GM10248 (cell line): ENCODE measurements at regions not wholly inside any gene's neighbourhood (a gene's known extent, or its start where the extent isn't known, plus 50 kb on each side); places are given as distances from the start of the nearest gene placed in this dataset.

Experiments used
- CTCF ChIA-PET: fragments of 300-600 bp; sonication (Branson Sonifier 250); formaldehyde crosslinking; extraction: SDS; loops from one replicate; lab custom pipeline; 2021; ENCODE audit warnings: antibody characterized with exemption; lab: Yijun Ruan, JAX
- POLR2A ChIA-PET: fragments of 350-650 bp; sonication (Branson Sonifier 250); formaldehyde crosslinking; extraction: SDS; loops from one replicate; lab custom pipeline; 2020; ENCODE audit warnings: antibody characterized with exemption; lab: Yijun Ruan, JAX
- DNase-seq: peaks from one replicate; pipeline ENCODE4 v3.0.0; 2012; ENCODE audit errors: extremely low spot score
- TF ChIP-seq, protein P1 (sequence below): IDR thresholded peaks from 2 replicates; pipeline ENCODE4 v1.5.1; 2012; ENCODE audit warnings: mild to moderate bottlenecking, low read depth; ENCODE audit errors: extremely low read depth, missing control alignments, control extremely low read depth

DNA sequence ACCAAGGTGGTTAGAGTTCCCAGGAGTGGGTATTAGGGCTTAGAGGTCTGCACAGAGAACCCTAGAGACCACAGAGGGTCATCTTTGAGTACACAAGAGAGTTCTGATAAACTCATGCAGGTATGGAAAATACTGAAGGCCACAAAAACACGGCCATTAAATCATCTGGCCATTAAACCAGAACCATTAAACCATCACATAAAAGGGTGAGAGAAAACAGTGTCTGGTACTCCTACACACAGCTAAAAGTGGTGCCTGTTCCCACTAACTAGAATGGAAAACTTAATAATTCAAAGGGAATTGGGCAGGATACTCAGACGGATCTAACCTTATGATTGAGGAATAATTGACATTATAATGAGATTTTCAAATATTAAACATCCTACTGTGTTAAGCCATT, 679.4 kb downstream of the TNS3 start:
- TF ChIP-seq, protein P1, sequence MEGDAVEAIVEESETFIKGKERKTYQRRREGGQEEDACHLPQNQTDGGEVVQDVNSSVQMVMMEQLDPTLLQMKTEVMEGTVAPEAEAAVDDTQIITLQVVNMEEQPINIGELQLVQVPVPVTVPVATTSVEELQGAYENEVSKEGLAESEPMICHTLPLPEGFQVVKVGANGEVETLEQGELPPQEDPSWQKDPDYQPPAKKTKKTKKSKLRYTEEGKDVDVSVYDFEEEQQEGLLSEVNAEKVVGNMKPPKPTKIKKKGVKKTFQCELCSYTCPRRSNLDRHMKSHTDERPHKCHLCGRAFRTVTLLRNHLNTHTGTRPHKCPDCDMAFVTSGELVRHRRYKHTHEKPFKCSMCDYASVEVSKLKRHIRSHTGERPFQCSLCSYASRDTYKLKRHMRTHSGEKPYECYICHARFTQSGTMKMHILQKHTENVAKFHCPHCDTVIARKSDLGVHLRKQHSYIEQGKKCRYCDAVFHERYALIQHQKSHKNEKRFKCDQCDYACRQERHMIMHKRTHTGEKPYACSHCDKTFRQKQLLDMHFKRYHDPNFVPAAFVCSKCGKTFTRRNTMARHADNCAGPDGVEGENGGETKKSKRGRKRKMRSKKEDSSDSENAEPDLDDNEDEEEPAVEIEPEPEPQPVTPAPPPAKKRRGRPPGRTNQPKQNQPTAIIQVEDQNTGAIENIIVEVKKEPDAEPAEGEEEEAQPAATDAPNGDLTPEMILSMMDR: no peak
- no peak for DNase-seq
- POLR2A ChIA-PET: no interaction called here
- CTCF ChIA-PET: no interaction called here

DNA sequence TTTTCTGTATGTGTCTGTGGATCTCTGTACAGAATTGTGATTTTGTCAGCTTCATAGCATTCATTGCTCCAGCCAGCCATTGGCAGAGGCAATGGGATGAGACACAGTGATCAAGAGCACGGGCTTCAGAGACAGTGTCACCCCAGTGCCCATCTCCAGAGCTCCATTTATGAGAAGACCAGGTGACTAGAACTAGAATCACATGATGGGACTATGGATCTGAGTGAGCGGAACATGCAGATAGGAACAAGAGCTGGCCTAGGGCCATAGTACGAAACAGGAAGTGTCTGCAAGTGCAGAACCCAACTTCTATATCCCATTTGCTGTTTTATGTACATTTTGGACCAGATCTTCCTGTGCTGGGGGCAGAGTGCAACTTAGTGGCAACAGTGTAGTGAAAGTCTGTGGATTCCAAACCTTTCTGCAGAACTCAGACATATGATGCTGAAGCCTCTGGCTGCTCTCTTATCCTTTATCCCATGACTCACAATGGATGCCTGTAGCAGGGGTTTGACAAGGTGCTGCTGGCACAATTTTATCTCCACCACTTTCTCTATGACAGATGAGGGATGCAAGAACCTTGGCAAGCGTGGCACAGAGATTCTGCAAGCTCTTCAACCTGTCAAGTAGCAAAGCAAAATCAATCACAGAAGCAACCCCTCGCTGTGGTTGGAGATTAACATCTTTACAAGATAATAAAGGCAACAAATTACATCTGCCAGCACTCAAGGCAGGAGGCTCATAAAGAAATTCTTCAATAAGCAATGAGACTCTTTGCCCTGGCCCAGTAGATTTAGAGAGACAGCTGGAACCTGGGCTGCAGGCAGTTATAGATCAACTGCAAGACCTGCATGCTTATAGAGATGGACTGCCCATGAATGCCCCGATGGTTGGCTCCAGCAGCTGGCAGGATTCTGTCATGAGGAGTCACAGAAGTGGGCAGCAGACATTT, 681.3 kb downstream of the TNS3 start:
- TF ChIP-seq, protein P1: no peak
- ChIA-PET CTCF (interaction anchor here (0.7 kb wide), 1 partner anchor 17 kb away, joined by 3 read pairs; no protein-coding TSS in a partner anchor), POLR2A (no interaction called here)
- no peak for DNase-seq

GRCh38 chr7:46897381-46897780, 684.5 kb downstream of the TNS3 start:
- DNase-seq: no peak
- TF ChIP-seq, protein P1: no peak
- CTCF ChIA-PET: no interaction called here
- POLR2A ChIA-PET: no interaction called here

DNA sequence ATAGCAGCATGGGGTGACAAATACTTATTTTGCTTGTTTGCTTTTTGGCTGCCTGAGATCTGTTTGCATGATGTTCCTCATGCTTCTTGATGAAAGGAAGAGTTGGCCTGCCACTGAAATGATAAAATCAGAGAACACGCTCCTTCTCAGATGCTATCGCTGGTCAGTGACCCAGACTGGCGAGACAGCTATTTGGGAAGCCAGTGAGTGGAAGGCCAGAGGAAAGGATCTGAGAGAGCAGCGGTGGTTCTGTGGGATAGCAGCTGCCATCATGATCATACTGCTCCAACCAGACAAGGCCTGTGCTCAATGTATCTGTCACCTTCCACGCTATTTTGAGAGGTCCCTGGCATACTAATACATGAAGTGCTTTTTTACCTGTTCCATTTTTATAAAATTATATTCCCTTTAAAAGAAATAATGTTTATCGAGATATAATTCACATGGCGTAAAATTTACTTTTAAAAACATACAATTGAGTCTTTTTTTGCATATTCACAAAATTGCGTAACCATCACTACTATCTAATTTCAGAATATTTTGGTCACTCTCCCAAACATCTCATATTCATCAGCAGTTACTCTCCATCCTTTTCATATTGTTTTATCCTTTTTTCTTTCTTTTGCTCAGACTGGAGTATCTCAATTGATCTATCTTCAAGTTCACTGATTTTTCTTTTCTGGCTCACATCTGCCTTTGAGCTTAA, 695.1 kb downstream of the TNS3 start:
- POLR2A ChIA-PET: no interaction called here
- DNase-seq: no peak
- TF ChIP-seq, protein P1: no peak
- CTCF ChIA-PET: no interaction called here

- POLR2A ChIA-PET: no interaction called here
- TF ChIP-seq, protein P1: no peak
- CTCF ChIA-PET: no interaction called here
- no peak for DNase-seq
Measured at GRCh38 chr7:46885167-46885566, 696.7 kb downstream of the TNS3 start.

DNA sequence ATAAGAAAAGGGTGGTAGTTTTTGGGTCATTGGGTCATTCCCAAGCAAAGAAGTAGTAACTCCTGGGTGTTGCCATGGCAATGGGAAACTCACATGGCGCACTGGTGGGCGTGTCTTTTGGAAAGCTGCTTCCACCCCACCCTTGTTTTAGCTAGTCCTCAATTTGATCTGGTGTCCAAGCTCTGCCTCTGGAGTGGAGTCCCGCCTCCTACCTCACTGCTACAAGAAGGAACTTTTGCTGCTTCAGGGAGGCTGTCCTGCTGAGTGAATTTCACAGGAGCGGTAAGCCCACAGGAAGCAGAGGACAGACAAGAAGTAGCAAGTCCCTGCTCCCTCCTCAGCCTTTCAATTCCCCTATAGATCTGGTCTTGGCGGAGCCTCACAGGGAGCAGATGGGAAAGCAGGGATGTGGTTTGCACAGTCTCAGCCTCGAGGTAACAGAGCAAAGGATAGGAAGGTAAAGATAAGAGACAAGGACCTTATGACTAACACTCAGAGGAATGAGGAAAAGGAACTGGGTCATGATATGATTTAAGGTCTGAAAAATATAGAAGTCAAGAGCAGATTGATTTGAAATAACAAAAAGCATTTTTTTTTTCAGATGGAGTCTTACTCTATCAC, 700.3 kb downstream of the TNS3 start:
- ChIA-PET POLR2A (no interaction called here), CTCF (interaction anchor here (1.1 to 2.7 kb wide), 3 partner anchors 10 to 17 kb away, joined by 3 to 7 read pairs (median 4); no protein-coding TSS in a partner anchor)
- TF ChIP-seq, protein P1: no peak
- no peak for DNase-seq
